ENCODE measurements at regions not wholly inside any gene's neighbourhood (a gene's known extent, or its start where the extent isn't known, plus 50 kb on each side); places are given as distances from the start of the nearest gene placed in this dataset. TPM values are rescaled to one million over a fixed set of nuclear protein-coding genes. Genes with fewer than 3 reads are reported as not detected.

GRCh38 chr4:29459926-29460325, 1260.2 kb upstream of the PCDH7 start:
- no peaks in the 10 kb centered on the region for H3K79me2 ChIP-seq (ENCODE audit: insufficient read depth, low read length)
- no peak for DNase-seq (ENCODE audit: insufficient read length, low spot score, missing footprints)

GRCh38 chr4:29467044-29467717, 1253.0 kb upstream of the PCDH7 start:
- H3K79me2 ChIP-seq (ENCODE audit: insufficient read depth, low read length), result no peaks in the 10 kb centered on the region
- H3K36me3 ChIP-seq (ENCODE audit: insufficient read depth, low read length), result no peaks in the 10 kb centered on the region
- no peak for TF ChIP-seq CTCF (IDR thresholded peaks at IDR 0.05; ENCODE audit: extremely low read depth, low read depth, low read length)
- H3K9me3 ChIP-seq (ENCODE audit: low read depth, low read length), result no peaks in the 10 kb centered on the region
- no peaks in the 10 kb centered on the region for H3K27me3 ChIP-seq (ENCODE audit: insufficient read depth, low read length)
- no peak overlapping the region for H3K4me3 ChIP-seq (ENCODE audit: insufficient read depth, low read length)
- H4K20me1 ChIP-seq (ENCODE audit: insufficient read depth, low read length), result no peaks in the 10 kb centered on the region
- H3K4me1 ChIP-seq (ENCODE audit: insufficient read depth, low read length), result no peaks in the 10 kb centered on the region
- DNase-seq (ENCODE audit: insufficient read length, low spot score, missing footprints), result no peak
- no peak overlapping the region for H3K27ac ChIP-seq (ENCODE audit: low read depth, low read length)
- no peak overlapping the region for H3K4me2 ChIP-seq (ENCODE audit: insufficient read depth, low read length)
- no peak overlapping the region for H2AFZ ChIP-seq (ENCODE audit: low read length)

More at GRCh38 chr4:29459926-29460325, 1260.2 kb upstream of the PCDH7 start:
- Histone ChIP-seq H4K20me1 (ENCODE audit: insufficient read depth, low read length) (no peaks in the 10 kb centered on the region), H3K9me3 (ENCODE audit: low read depth, low read length) (no peaks in the 10 kb centered on the region), H2AFZ (ENCODE audit: low read length) (no peak overlapping the region), H3K4me2 (ENCODE audit: insufficient read depth, low read length) (no peak overlapping the region), H3K27me3 (ENCODE audit: insufficient read depth, low read length) (no peaks in the 10 kb centered on the region), H3K36me3 (ENCODE audit: insufficient read depth, low read length) (no peaks in the 10 kb centered on the region), H3K4me3 (ENCODE audit: insufficient read depth, low read length) (no peak overlapping the region), H3K4me1 (ENCODE audit: insufficient read depth, low read length) (no peaks in the 10 kb centered on the region), H3K27ac (ENCODE audit: low read depth, low read length) (no peak overlapping the region)
- TF ChIP-seq CTCF (IDR thresholded peaks at IDR 0.05; ENCODE audit: extremely low read depth, low read depth, low read length), result no peak

Small RNA genes in the stretch of these regions (small RNA-seq; reads per million reads assigned to genes)
- gene RF00019 (not detected), gene RN7SL101P (not detected)
